ENCODE measurements at regions not wholly inside any gene's neighbourhood (a gene's known extent, or its start where the extent isn't known, plus 50 kb on each side); places are given as distances from the start of the nearest gene placed in this dataset.

GRCh38 chr15:36330598-36330997, 248.8 kb upstream of the CDIN1 start:
- DNase-seq: no peak
- H3K4me3 ChIP-seq (ENCODE audit: control insufficient read depth in 1 of 7, extremely low read depth in 1 of 7, insufficient read depth in 4 of 7, low read depth in 2 of 7, low read length in 6 of 7): no peak overlapping the region
- no peaks in the 10 kb centered on the region for H3K36me3 ChIP-seq (ENCODE audit: control insufficient read depth in 4 of 4, insufficient read depth in 4 of 4, low read length in 3 of 4)
- ChIA-PET POLR2A (no interaction called here), CTCF (no interaction called here)
- no peaks in the 10 kb centered on the region for H3K27me3 ChIP-seq (replicated peaks in 2 of 5; ENCODE audit: control insufficient read depth in 4 of 5, insufficient read depth in 5 of 5, low read length in 4 of 5)
- 92% methylated on average over 2 of the region's 3 CpGs for WGBS (ENCODE audit: insufficient coverage)
- no peaks in the 10 kb centered on the region for H3K4me1 ChIP-seq (ENCODE audit: control extremely low read depth in 1 of 4, control insufficient read depth in 4 of 4, insufficient read depth in 4 of 4, low read length in 3 of 4)
- no peak overlapping the region for H3K27ac ChIP-seq (ENCODE audit: insufficient read depth in 1 of 2, low read depth in 1 of 2, low read length in 2 of 2, poor library complexity in 1 of 2, severe bottlenecking in 2 of 2)
- H3K9me3 ChIP-seq (ENCODE audit: control extremely low read depth in 1 of 5, control insufficient read depth in 4 of 5, insufficient read depth in 2 of 5, low read depth in 1 of 5, low read length in 4 of 5): peaks cover 0 to 6% (median 0%) of the 10 kb centered on the region in 5 experiments

- Histone ChIP-seq H3K4me1 (ENCODE audit: control extremely low read depth in 1 of 4, control insufficient read depth in 4 of 4, insufficient read depth in 4 of 4, low read length in 3 of 4) (no peaks in the 10 kb centered on the region), H3K36me3 (ENCODE audit: control insufficient read depth in 4 of 4, insufficient read depth in 4 of 4, low read length in 3 of 4) (no peaks in the 10 kb centered on the region), H3K9me3 (ENCODE audit: control extremely low read depth in 1 of 5, control insufficient read depth in 4 of 5, insufficient read depth in 2 of 5, low read depth in 1 of 5, low read length in 4 of 5) (peaks cover 0 to 6% (median 0%) of the 10 kb centered on the region in 5 experiments), H3K27ac (ENCODE audit: insufficient read depth in 1 of 2, low read depth in 1 of 2, low read length in 2 of 2, poor library complexity in 1 of 2, severe bottlenecking in 2 of 2) (no peak overlapping the region), H3K27me3 (replicated peaks in 2 of 5; ENCODE audit: control insufficient read depth in 4 of 5, insufficient read depth in 5 of 5, low read length in 4 of 5) (no peaks in the 10 kb centered on the region), H3K4me3 (ENCODE audit: control insufficient read depth in 1 of 7, extremely low read depth in 1 of 7, insufficient read depth in 4 of 7, low read depth in 2 of 7, low read length in 6 of 7) (no peak overlapping the region)
- CTCF ChIA-PET: no interaction called here
- POLR2A ChIA-PET: no interaction called here
- no peak for DNase-seq
- WGBS (ENCODE audit: insufficient coverage): 100% methylated on average over 2 of the region's 6 CpGs
Measured at GRCh38 chr15:36331531-36332275, 247.7 kb upstream of the CDIN1 start.

- H3K4me3 ChIP-seq (ENCODE audit: control insufficient read depth in 1 of 7, extremely low read depth in 1 of 7, insufficient read depth in 4 of 7, low read depth in 2 of 7, low read length in 6 of 7): no peak overlapping the region
- CTCF ChIA-PET: no interaction called here
- peaks cover 0 to 6% (median 0%) of the 10 kb centered on the region in 5 experiments for H3K9me3 ChIP-seq (ENCODE audit: control extremely low read depth in 1 of 5, control insufficient read depth in 4 of 5, insufficient read depth in 2 of 5, low read depth in 1 of 5, low read length in 4 of 5)
- no peaks in the 10 kb centered on the region for H3K27me3 ChIP-seq (replicated peaks in 2 of 5; ENCODE audit: control insufficient read depth in 4 of 5, insufficient read depth in 5 of 5, low read length in 4 of 5)
- 100% methylated on average over 2 of the region's 2 CpGs for WGBS (ENCODE audit: insufficient coverage)
- POLR2A ChIA-PET: no interaction called here
- no peak for DNase-seq
- no peak overlapping the region for H3K27ac ChIP-seq (ENCODE audit: insufficient read depth in 1 of 2, low read depth in 1 of 2, low read length in 2 of 2, poor library complexity in 1 of 2, severe bottlenecking in 2 of 2)
- no peaks in the 10 kb centered on the region for H3K4me1 ChIP-seq (ENCODE audit: control extremely low read depth in 1 of 4, control insufficient read depth in 4 of 4, insufficient read depth in 4 of 4, low read length in 3 of 4)
- no peaks in the 10 kb centered on the region for H3K36me3 ChIP-seq (ENCODE audit: control insufficient read depth in 4 of 4, insufficient read depth in 4 of 4, low read length in 3 of 4)
Measured at GRCh38 chr15:36332301-36332700, 247.1 kb upstream of the CDIN1 start.

GRCh38 chr15:36332896-36333295, 246.5 kb upstream of the CDIN1 start:
- no peak overlapping the region for H3K27ac ChIP-seq (ENCODE audit: insufficient read depth in 1 of 2, low read depth in 1 of 2, low read length in 2 of 2, poor library complexity in 1 of 2, severe bottlenecking in 2 of 2)
- DNase-seq: no peak
- H3K36me3 ChIP-seq (ENCODE audit: control insufficient read depth in 4 of 4, insufficient read depth in 4 of 4, low read length in 3 of 4): no peaks in the 10 kb centered on the region
- peaks cover 0 to 6% (median 0%) of the 10 kb centered on the region in 5 experiments for H3K9me3 ChIP-seq (ENCODE audit: control extremely low read depth in 1 of 5, control insufficient read depth in 4 of 5, insufficient read depth in 2 of 5, low read depth in 1 of 5, low read length in 4 of 5)
- no peak overlapping the region for H3K4me3 ChIP-seq (ENCODE audit: control insufficient read depth in 1 of 7, extremely low read depth in 1 of 7, insufficient read depth in 4 of 7, low read depth in 2 of 7, low read length in 6 of 7)
- ChIA-PET POLR2A (no interaction called here), CTCF (no interaction called here)
- no peaks in the 10 kb centered on the region for H3K27me3 ChIP-seq (replicated peaks in 2 of 5; ENCODE audit: control insufficient read depth in 4 of 5, insufficient read depth in 5 of 5, low read length in 4 of 5)
- H3K4me1 ChIP-seq (ENCODE audit: control extremely low read depth in 1 of 4, control insufficient read depth in 4 of 4, insufficient read depth in 4 of 4, low read length in 3 of 4): no peaks in the 10 kb centered on the region
- WGBS (ENCODE audit: insufficient coverage): 100% methylated on average over 1 of the region's 2 CpGs

- POLR2A ChIA-PET: no interaction called here
- WGBS (ENCODE audit: insufficient coverage): 19% methylated on average over 3 of the region's 3 CpGs
- Histone ChIP-seq H3K4me1 (ENCODE audit: control extremely low read depth in 1 of 4, control insufficient read depth in 4 of 4, insufficient read depth in 4 of 4, low read length in 3 of 4) (no peaks in the 10 kb centered on the region), H3K4me3 (ENCODE audit: control insufficient read depth in 1 of 7, extremely low read depth in 1 of 7, insufficient read depth in 4 of 7, low read depth in 2 of 7, low read length in 6 of 7) (no peak overlapping the region), H3K27me3 (replicated peaks in 2 of 5; ENCODE audit: control insufficient read depth in 4 of 5, insufficient read depth in 5 of 5, low read length in 4 of 5) (no peaks in the 10 kb centered on the region), H3K9me3 (ENCODE audit: control extremely low read depth in 1 of 5, control insufficient read depth in 4 of 5, insufficient read depth in 2 of 5, low read depth in 1 of 5, low read length in 4 of 5) (peaks cover 0 to 2% (median 0%) of the 10 kb centered on the region in 5 experiments), H3K36me3 (ENCODE audit: control insufficient read depth in 4 of 4, insufficient read depth in 4 of 4, low read length in 3 of 4) (no peaks in the 10 kb centered on the region), H3K27ac (ENCODE audit: insufficient read depth in 1 of 2, low read depth in 1 of 2, low read length in 2 of 2, poor library complexity in 1 of 2, severe bottlenecking in 2 of 2) (no peak overlapping the region)
- no peak for DNase-seq
- CTCF ChIA-PET: no interaction called here
Measured at GRCh38 chr15:36334059-36334458, 245.4 kb upstream of the CDIN1 start.

GRCh38 chr15:36335224-36335623, 244.2 kb upstream of the CDIN1 start:
- no peaks in the 10 kb centered on the region for H3K27me3 ChIP-seq (replicated peaks in 2 of 5; ENCODE audit: control insufficient read depth in 4 of 5, insufficient read depth in 5 of 5, low read length in 4 of 5)
- POLR2A ChIA-PET: no interaction called here
- H3K4me3 ChIP-seq (ENCODE audit: control insufficient read depth in 1 of 7, extremely low read depth in 1 of 7, insufficient read depth in 4 of 7, low read depth in 2 of 7, low read length in 6 of 7): no peak overlapping the region
- no peak for DNase-seq
- H3K9me3 ChIP-seq (ENCODE audit: control extremely low read depth in 1 of 5, control insufficient read depth in 4 of 5, insufficient read depth in 2 of 5, low read depth in 1 of 5, low read length in 4 of 5): peaks cover 0 to 2% (median 0%) of the 10 kb centered on the region in 5 experiments
- no peak overlapping the region for H3K27ac ChIP-seq (ENCODE audit: insufficient read depth in 1 of 2, low read depth in 1 of 2, low read length in 2 of 2, poor library complexity in 1 of 2, severe bottlenecking in 2 of 2)
- no peaks in the 10 kb centered on the region for H3K4me1 ChIP-seq (ENCODE audit: control extremely low read depth in 1 of 4, control insufficient read depth in 4 of 4, insufficient read depth in 4 of 4, low read length in 3 of 4)
- H3K36me3 ChIP-seq (ENCODE audit: control insufficient read depth in 4 of 4, insufficient read depth in 4 of 4, low read length in 3 of 4): no peaks in the 10 kb centered on the region
- CTCF ChIA-PET: no interaction called here
- WGBS (ENCODE audit: insufficient coverage): 100% methylated on average over 1 of the region's 2 CpGs

- H3K4me1 ChIP-seq (ENCODE audit: control extremely low read depth in 1 of 4, control insufficient read depth in 4 of 4, insufficient read depth in 4 of 4, low read length in 3 of 4): no peaks in the 10 kb centered on the region
- no CpG with 5 or more reads among the region's 1 CpG for WGBS (ENCODE audit: insufficient coverage)
- H3K27me3 ChIP-seq (replicated peaks in 2 of 5; ENCODE audit: control insufficient read depth in 4 of 5, insufficient read depth in 5 of 5, low read length in 4 of 5): no peaks in the 10 kb centered on the region
- no peaks in the 10 kb centered on the region for H3K36me3 ChIP-seq (ENCODE audit: control insufficient read depth in 4 of 4, insufficient read depth in 4 of 4, low read length in 3 of 4)
- ChIA-PET CTCF (no interaction called here), POLR2A (no interaction called here)
- no peak for DNase-seq
- H3K27ac ChIP-seq (ENCODE audit: insufficient read depth in 1 of 2, low read depth in 1 of 2, low read length in 2 of 2, poor library complexity in 1 of 2, severe bottlenecking in 2 of 2): no peak overlapping the region
- H3K9me3 ChIP-seq (ENCODE audit: control extremely low read depth in 1 of 5, control insufficient read depth in 4 of 5, insufficient read depth in 2 of 5, low read depth in 1 of 5, low read length in 4 of 5): peaks cover 0 to under 1% (median 0%) of the 10 kb centered on the region in 5 experiments
- no peak overlapping the region for H3K4me3 ChIP-seq (ENCODE audit: control insufficient read depth in 1 of 7, extremely low read depth in 1 of 7, insufficient read depth in 4 of 7, low read depth in 2 of 7, low read length in 6 of 7)
Measured at GRCh38 chr15:36335659-36336058, 243.8 kb upstream of the CDIN1 start.

Measured in common myeloid progenitor, CD34-positive (primary cell).